Caki2 (cell line): ENCODE measurements at regions not wholly inside any gene's neighbourhood (a gene's known extent, or its start where the extent isn't known, plus 50 kb on each side); places are given as distances from the start of the nearest gene placed in this dataset.

Experiments used
- DNase-seq: peaks from one replicate; pipeline ENCODE4 v3.0.0-alpha.2; 2015; ENCODE audit warnings: low read depth
- in situ Hi-C: cut with HindIII; loops from 2 replicates; pipeline ENCODE4 v1.10.0; 2016; ENCODE audit warnings: low sequenced_read_pairs, low pct_unique_long_range_greater_than_20kb, mixed read lengths

- in situ Hi-C loops, result no loop called here
- no peak for DNase-seq
Observed at GRCh38 chr22:48868554-48868953, 959.1 kb downstream of the BRD1 start.

DNA sequence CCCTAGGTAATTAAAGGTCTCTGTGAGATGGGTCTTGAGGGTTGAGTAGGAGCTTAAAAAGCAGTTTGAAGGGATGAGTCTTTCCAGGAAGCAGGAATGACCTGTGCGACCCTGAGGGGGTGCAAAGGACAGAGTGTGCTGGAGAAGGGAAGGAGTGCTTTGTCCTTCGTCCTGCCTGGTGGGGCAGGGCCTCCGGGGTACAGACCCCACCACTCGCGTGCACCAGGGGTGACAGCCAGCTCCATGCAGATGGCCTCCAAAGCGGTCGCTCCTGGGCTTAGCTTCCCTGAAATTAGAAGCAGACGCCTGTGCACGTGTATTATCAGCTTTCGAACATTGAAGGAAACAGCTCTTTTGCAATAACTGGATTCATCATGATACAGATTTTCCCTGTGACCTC is 959.8 kb downstream of the BRD1 start:
- in situ Hi-C loops, result no loop called here
- DNase-seq, result no peak

GRCh38 chr22:48866906-48867681 is 960.6 kb downstream of the BRD1 start:
- DNase-seq, result no peak
- in situ Hi-C loops, result no loop called here

- in situ Hi-C loops, result no loop called here
- no peak for DNase-seq
Observed at GRCh38 chr22:48864748-48865147, 962.9 kb downstream of the BRD1 start.

GRCh38 chr22:48863965-48864528 is 963.6 kb downstream of the BRD1 start:
- in situ Hi-C loops, result no loop called here
- DNase-seq, result no peak

- in situ Hi-C loops, result no loop called here
Observed at GRCh38 chr22:48860557-48860956, 967.1 kb downstream of the BRD1 start.

DNA sequence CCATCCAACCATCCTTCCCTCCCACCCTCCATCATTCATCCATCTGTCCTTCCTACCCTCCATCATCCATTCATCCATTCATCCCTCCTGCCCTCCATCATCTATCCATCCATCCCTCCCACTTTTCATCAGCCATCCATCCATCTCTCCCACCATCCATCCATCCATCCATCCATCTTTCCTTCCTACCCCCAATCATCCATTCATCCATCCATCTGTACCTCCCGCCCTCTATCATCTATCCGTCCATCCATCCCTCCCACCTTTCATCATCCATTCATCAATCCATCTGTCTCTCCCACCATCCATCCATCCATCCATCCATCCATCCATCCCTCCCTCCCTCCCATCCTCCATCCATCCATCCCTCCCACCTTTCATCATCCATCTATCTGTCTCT is 968.8 kb downstream of the BRD1 start:
- in situ Hi-C loops, result no loop called here
- DNase-seq, result no peak

More at GRCh38 chr22:48860557-48860956, 967.1 kb downstream of the BRD1 start:
- DNase-seq, result no peak

DNA sequence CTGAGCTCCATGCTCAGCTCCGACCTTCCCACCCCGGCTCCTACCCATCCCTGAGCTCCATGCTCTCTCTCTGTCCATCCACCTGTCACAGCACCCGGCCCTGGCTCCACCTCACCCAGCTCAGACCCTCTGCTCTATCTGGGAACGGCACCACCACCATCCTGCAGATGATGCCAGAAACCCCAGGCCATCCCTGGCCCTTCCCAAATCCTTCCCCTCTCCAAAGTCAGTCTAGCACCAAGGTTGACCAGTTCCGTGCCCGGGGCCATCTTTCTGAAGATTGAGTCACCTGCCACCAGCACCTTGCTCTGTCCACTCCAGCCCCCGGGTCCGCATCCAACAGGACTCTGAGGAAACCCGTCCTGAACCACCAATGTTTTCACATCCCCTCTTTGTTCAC is 969.6 kb downstream of the BRD1 start:
- in situ Hi-C loops, result no loop called here
- no peak for DNase-seq

DNA sequence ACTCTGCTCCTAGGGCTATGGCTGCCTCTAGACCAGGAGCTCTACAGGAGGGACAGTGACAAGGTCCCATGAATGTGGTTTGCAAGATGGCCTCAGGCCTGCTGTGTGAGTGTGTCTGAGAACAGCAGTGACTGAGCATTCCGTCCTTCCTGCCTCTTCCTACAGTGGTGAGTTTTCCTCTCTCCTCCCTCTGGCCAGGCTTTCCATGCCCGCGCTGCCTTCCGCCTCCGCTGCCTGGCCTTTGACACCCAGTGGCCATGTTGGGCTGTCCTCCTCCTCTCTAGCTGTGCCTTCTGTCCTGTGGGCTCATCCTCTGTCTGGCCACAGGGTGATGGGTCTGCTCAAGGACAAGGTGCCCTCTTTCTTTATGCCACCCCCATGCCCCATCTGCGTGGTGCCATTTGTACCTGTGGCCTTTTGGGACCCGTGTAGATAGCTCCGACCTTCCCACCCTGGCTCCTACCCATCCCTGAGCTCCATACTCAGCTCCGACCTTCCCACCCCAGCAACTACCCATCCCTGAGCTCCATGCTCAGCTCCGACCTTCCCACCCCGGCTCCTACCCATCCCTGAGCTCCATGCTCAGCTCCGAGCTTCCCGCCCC is 970.4 kb downstream of the BRD1 start:
- in situ Hi-C loops, result no loop called here

GRCh38 chr22:48856308-48856615 is 971.4 kb downstream of the BRD1 start:
- in situ Hi-C loops, result no loop called here
- no peak for DNase-seq

More for the DNA sequence above, 970.4 kb downstream of the BRD1 start:
- DNase-seq, result no peak

- in situ Hi-C loops, result no loop called here
- DNase-seq, result no peak
Observed at GRCh38 chr22:48855593-48856307, 971.9 kb downstream of the BRD1 start.

GRCh38 chr22:48855013-48855412 is 972.7 kb downstream of the BRD1 start:
- in situ Hi-C loops, result no loop called here
- DNase-seq, result no peak

- in situ Hi-C loops, result no loop called here
- DNase-seq, result no peak
Observed at GRCh38 chr22:48853627-48854240, 973.9 kb downstream of the BRD1 start.

- in situ Hi-C loops, result no loop called here
- no peak for DNase-seq
Observed at GRCh38 chr22:48851933-48852549, 975.6 kb downstream of the BRD1 start.

DNA sequence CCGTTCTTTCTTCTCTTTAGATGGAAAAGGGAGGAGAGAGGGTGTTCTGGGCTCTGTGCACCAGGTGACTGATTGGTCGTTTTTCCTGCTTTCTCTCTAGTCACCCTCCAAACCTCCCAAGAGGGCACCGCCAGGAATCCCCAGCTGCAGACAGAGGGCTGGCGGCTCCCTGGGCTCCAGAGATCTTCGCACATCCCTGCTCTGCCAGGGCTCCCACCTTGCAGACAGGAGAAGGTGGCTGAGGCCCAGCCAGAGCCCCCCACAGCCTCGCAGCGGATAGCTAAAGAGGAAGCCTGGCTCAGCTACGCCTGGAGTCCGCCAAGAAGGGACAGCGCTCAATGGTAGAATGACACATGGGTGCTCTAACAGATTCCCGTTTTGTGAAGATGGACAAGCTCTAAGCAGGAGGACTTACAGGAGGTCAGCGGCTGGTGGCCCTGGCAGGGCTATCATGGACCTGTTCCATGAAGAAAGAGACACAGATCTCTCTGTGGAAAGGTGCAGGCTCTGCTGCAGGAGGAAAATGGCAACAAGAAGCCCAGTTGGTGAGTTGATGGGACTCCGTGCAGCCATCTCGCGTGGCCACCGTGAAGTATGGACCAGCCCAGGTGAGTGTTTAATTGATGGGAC is 976.9 kb downstream of the BRD1 start:
- DNase-seq, result no peak
- in situ Hi-C loops, result no loop called here

DNA sequence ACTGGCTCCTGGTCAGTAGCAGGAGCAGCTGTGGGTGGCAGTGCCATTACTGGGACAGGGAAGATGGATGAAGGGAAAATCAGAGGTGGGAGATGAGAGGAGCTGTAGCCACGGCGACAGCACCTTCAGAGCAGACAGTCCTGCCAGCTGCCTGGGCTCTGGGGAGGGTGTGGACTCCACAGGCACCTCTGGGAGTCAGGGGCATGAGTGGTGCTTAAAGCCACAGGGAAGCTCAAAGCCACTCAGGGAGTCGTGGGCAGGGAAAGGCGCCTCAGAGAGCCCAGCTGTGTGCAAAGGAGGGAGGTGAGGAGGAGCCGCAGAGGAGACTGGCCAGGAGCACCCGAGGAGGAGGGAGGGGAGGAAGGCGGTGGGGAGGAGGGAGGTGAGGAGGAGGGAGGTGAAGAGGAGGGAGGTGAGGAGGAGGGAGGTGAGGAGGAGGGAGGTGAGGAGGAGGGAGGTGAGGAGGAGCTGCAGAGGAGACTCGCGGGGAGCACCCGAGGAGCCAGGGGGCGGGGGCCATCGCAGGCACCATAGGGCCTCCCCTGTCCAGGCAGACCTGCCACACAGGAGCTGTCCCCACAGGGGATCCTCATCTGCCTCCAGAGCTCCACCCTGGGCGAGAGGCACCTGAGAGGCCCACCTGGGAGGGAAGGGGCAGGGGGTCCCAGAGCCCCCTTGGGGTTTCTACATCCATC is 977.6 kb downstream of the BRD1 start:
- no peak for DNase-seq
- in situ Hi-C loops, result no loop called here

- in situ Hi-C loops, result no loop called here
- no peak for DNase-seq
Observed at GRCh38 chr22:48849219-48849912, 978.3 kb downstream of the BRD1 start.
